K562 (cell line): ENCODE measurements at regions not wholly inside any gene's neighbourhood (a gene's known extent, or its start where the extent isn't known, plus 50 kb on each side); places are given as distances from the start of the nearest gene placed in this dataset.

ENCODE experiments used
- ATAC-seq: fragments of 200-7000 bp; cut with Tn5 transposase; 3 replicates; pipeline ENCODE4 v1.9.1; 2020; ENCODE audit warnings: moderate library complexity
- BruUV-seq: library from RNA; stranded (reverse); fragments of 400-500 nt; replicated peaks from 2 replicates; lab custom pipeline; 2021; lab: Mats Ljungman, UMichigan
- CTCF ChIA-PET: fragments of 300-600 bp; formaldehyde crosslinking; extraction: SDS; loops from one replicate; lab custom pipeline; 2021; ENCODE audit warnings: low intra/inter-chr PET ratio; lab: Yijun Ruan, JAX
- POLR2A ChIA-PET: fragments of 300-600, 350-650 bp; sonication (Branson Sonifier 250); formaldehyde crosslinking; extraction: SDS; loops from one replicate; lab custom pipeline; 2021; ENCODE audit warnings: antibody characterized with exemption, inconsistent platforms; lab: Yijun Ruan, JAX
- DNase-seq, 4 experiments: peaks; one replicate each; pipeline versions ENCODE4 v3.0.0 to v3.0.0-alpha.2; 2011 to 2018; ENCODE audit warnings: low spot score in 3 of 4, mixed read lengths in 3 of 4; ENCODE audit errors: extremely low read depth in 1 of 4
- FAIRE-seq: peaks from 2 replicates; lab custom pipeline; 2011; peaks lifted over from hg19 to GRCh38; lab: Jason Lieb, UNC
- H2AFZ ChIP-seq: 2 replicates; pipeline ENCODE4 v1.6.0; 2011; ENCODE audit warnings: low read depth, low read length, control low read depth, inconsistent platforms
- H3K27ac ChIP-seq: fragments of 200-600 bp; 3 replicates; pipeline ENCODE4 v1.8.0; 2011; ENCODE audit warnings: low read depth, mild to moderate bottlenecking, control low read depth, inconsistent platforms, low read length, moderate library complexity, mixed read lengths; ENCODE audit errors: extremely low read depth
- H3K27me3 ChIP-seq, 2 experiments: fragments of 300-600 bp in 1 of 2; 2 replicates in 1 of 2; 3 replicates in 1 of 2; pipeline versions ENCODE4 v1.6.0 to v1.8.0; 2011; ENCODE audit warnings: inconsistent platforms in 2 of 2, low read length in 2 of 2, mild to moderate bottlenecking in 1 of 2, mixed read lengths in 1 of 2, moderate library complexity in 1 of 2; ENCODE audit not compliant: control insufficient read depth in 2 of 2, insufficient read depth in 2 of 2
- H3K36me3 ChIP-seq: fragments of 300-600 bp; 3 replicates; pipeline ENCODE4 v1.8.0; 2011; ENCODE audit warnings: mild to moderate bottlenecking, low read length, inconsistent platforms; ENCODE audit not compliant: control insufficient read depth, insufficient read depth
- H3K4me1 ChIP-seq, 2 experiments: fragments of 200-600 bp in 1 of 2; replicated peaks in 1 of 2; 2 replicates in 1 of 2; 3 replicates in 1 of 2; pipeline versions ENCODE4 v1.5.1 to v1.8.0; 2011; ENCODE audit warnings: inconsistent platforms in 2 of 2, low read length in 2 of 2, mild to moderate bottlenecking in 1 of 2, mixed read lengths in 1 of 2, moderate library complexity in 1 of 2; ENCODE audit not compliant: control insufficient read depth in 2 of 2, insufficient read depth in 2 of 2
- H3K4me2 ChIP-seq: 2 replicates; pipeline ENCODE4 v1.6.1; 2011; ENCODE audit warnings: low read length, control low read depth, inconsistent platforms, mixed read lengths; ENCODE audit not compliant: insufficient read depth
- H3K4me3 ChIP-seq: fragments of 200-600 bp; sonication (generic), shearing (Covaris generic); 2 replicates; pipeline ENCODE4 v1.5.1; 2016; ENCODE audit warnings: control low read depth, inconsistent platforms
- H3K79me2 ChIP-seq: fragments of 200-600 bp; 3 replicates; pipeline ENCODE4 v1.8.0; 2011; ENCODE audit warnings: low read length, inconsistent platforms; ENCODE audit not compliant: control insufficient read depth, insufficient read depth
- H3K9ac ChIP-seq, 2 experiments: 2 replicates each; pipeline versions ENCODE4 v1.6.0 to v1.6.1; 2011; ENCODE audit warnings: low read depth in 2 of 2, low read length in 2 of 2, control low read depth in 1 of 2, inconsistent platforms in 1 of 2, mild to moderate bottlenecking in 1 of 2, mixed read lengths in 1 of 2; ENCODE audit not compliant: insufficient read depth in 1 of 2
- H3K9me1 ChIP-seq: one replicate; pipeline ENCODE4 v1.6.0; 2011; ENCODE audit warnings: inconsistent platforms, mild to moderate bottlenecking, low read length, moderate library complexity; ENCODE audit not compliant: control insufficient read depth, insufficient read depth
- H3K9me3 ChIP-seq: replicated peaks from 2 replicates; pipeline ENCODE4 v1.5.1; 2011; ENCODE audit warnings: low read depth, low read length, inconsistent platforms; ENCODE audit not compliant: control insufficient read depth, insufficient read depth
- H4K20me1 ChIP-seq: replicated peaks from 2 replicates; pipeline ENCODE4 v1.6.1; 2011; ENCODE audit warnings: low read length, inconsistent platforms, mixed read lengths; ENCODE audit not compliant: control insufficient read depth, insufficient read depth
- ELF2 ChIP-seq: fragments of 250-450 bp; sonication (Bioruptor Pico); IDR thresholded peaks from 2 replicates; pipeline ENCODE4 v1.5.0; 2021; ENCODE audit warnings: mild to moderate bottlenecking
- FIP1L1 ChIP-seq: fragments of 200-400 bp; formaldehyde crosslinking; IDR thresholded peaks from 2 replicates; pipeline ENCODE4 v1.6.1; 2018; ENCODE audit warnings: mild to moderate bottlenecking, low read depth, low read length; ENCODE audit not compliant: poor library complexity, severe bottlenecking
- GATAD2A ChIP-seq: fragments of 450-650 bp; IDR thresholded peaks from 2 replicates; pipeline ENCODE4 v1.6.1; 2017
- MTA3 ChIP-seq: fragments of 450-650 bp; formaldehyde crosslinking; IDR thresholded peaks from 2 replicates; pipeline ENCODE4 v1.6.1; 2017; ENCODE audit warnings: mild to moderate bottlenecking, borderline replicate concordance
- NFE2 ChIP-seq: IDR thresholded peaks from 2 replicates; pipeline ENCODE4 v1.6.1; 2014; ENCODE audit warnings: antibody characterized with exemption, low read depth
- TCF7 ChIP-seq: sonication (generic); IDR thresholded peaks from 2 replicates; pipeline ENCODE4 v1.6.1; 2016; ENCODE audit warnings: antibody characterized with exemption, borderline replicate concordance
- XRCC4 ChIP-seq: IDR thresholded peaks from one replicate; pipeline ENCODE4 v1.6.1; 2011; ENCODE audit not compliant: insufficient read depth, insufficient read length; ENCODE audit errors: extremely low read depth
- ZNF12 ChIP-seq: sonication (generic); formaldehyde crosslinking; IDR thresholded peaks from 2 replicates; pipeline ENCODE4 v1.4.0; 2020; ENCODE audit warnings: mild to moderate bottlenecking, missing genetic modification reagents
- ZNF263 ChIP-seq: sonication (generic); formaldehyde crosslinking; IDR thresholded peaks from 2 replicates; pipeline ENCODE4 v1.8.0; 2022; ENCODE audit warnings: mild to moderate bottlenecking, missing genetic modification reagents, borderline replicate concordance
- ZNF436 ChIP-seq: fragments of 250-450, 450-650 bp; sonication (Bioruptor Pico); formaldehyde crosslinking; IDR thresholded peaks from 2 replicates; pipeline ENCODE4 v1.7.0; 2020; ENCODE audit warnings: mild to moderate bottlenecking
- WGBS: fragments of 100-300 bp; shearing (Covaris generic); methylation state at CpG from one replicate; pipeline ENCODE4 v1.1.6; 2016; ENCODE audit warnings: low coverage, mixed read lengths; ENCODE audit not compliant: insufficient coverage; ENCODE audit errors: missing lambda C conversion rate; 5-methylcytosine and 5-hydroxymethylcytosine counted together
- in situ Hi-C: fragments of 300-500 bp; cut with MboI; formaldehyde crosslinking; loops from 4 replicates; pipeline ENCODE4 v1.15.0; 2018; ENCODE audit warnings: inconsistent platforms, mixed read lengths
- intact Hi-C: fragments of 100-400 bp; cut with micrococcal nuclease; formaldehyde crosslinking; loops from 2 replicates; pipeline ENCODE4 v1.14.2; 2022
- TF ChIP-seq, protein P1 (sequence below): fragments of 450-650 bp; IDR thresholded peaks from one replicate; pipeline ENCODE4 v1.6.1; 2018; ENCODE audit warnings: mild to moderate bottlenecking, moderate library complexity; ENCODE audit not compliant: partially characterized antibody
- TF ChIP-seq, protein P2 (sequence below): fragments of 250-450 bp; sonication (Bioruptor Pico); IDR thresholded peaks from 2 replicates; pipeline ENCODE4 v1.4.0; 2020; ENCODE audit warnings: mild to moderate bottlenecking
- TF ChIP-seq, protein P3 (sequence below): fragments of 250-450 bp; sonication (Bioruptor Pico); IDR thresholded peaks from 2 replicates; pipeline ENCODE4 v1.5.0; 2020; ENCODE audit warnings: mild to moderate bottlenecking, borderline replicate concordance

DNA sequence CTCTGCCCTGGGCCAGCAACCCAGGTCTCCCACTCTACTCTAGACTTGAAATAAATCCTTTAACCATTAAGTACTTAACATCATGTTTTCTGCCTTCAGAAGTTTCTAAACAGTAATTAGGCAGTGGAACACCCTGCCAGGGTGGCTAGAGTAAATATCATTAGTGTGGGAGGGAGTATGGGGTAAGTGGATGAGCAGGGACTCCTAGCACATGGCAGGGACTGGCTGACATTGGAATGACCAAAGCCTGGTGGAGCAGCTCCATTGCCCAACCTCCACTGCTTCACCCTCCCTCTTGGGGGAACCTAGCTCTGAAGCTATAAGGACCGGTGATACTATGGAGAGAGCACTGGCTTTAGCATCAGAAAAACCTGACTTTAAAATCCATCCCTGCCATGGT, 167.1 kb downstream of the MAFB start (continued):
- TF ChIP-seq ZNF263 = no peak
- TF ChIP-seq ZNF436 (CRISPR knock-in tag) = no peak

DNA sequence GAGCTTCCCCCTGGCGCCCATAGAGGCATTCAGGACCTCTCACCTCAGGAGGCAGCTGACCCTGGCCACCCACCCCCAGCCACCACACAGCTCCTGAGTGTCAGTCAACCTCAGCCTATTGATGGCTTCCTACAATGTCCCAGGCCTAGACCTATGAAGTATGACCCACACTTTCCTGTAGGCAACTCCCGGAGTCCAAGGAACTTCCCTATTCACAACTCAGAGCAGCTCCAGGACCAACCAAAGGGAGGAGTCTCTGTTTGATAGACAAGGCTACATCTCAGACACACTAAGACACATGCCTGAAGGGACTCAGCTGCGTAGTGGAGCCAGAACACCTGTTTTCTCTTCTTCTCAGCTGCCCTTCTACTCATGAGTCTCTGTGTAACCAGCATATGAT, 169.1 kb downstream of the MAFB start:
- ChIA-PET POLR2A (no interaction called here), CTCF (no interaction called here)
- ATAC-seq (no peak), FAIRE-seq (no peak), DNase-seq (no peak)
- no peaks in the 10 kb centered on the region for H3K36me3 ChIP-seq
- no peak overlapping the region for H3K27ac ChIP-seq
- no TSS peak for BruUV-seq
- intact Hi-C loops (no loop called here), in situ Hi-C loops (no loop called here)
- no peaks in the 10 kb centered on the region for H4K20me1 ChIP-seq
- H3K27me3 ChIP-seq = no peaks in the 10 kb centered on the region
- no peaks in the 10 kb centered on the region for H3K79me2 ChIP-seq
- H3K4me2 ChIP-seq = no peak overlapping the region
- H3K9ac ChIP-seq = no peak overlapping the region
- no peak overlapping the region for H3K4me3 ChIP-seq
- no peak overlapping the region for H2AFZ ChIP-seq
- H3K4me1 ChIP-seq = no peaks in the 10 kb centered on the region
- no peaks in the 10 kb centered on the region for H3K9me3 ChIP-seq
- WGBS = 2% methylated on average over 3 of the region's 3 CpGs
- H3K9me1 ChIP-seq = no peaks in the 10 kb centered on the region
- no peak for TF ChIP-seq ZNF12 (CRISPR knock-in tag)
- no peak for TF ChIP-seq XRCC4
- TF ChIP-seq, protein P1, sequence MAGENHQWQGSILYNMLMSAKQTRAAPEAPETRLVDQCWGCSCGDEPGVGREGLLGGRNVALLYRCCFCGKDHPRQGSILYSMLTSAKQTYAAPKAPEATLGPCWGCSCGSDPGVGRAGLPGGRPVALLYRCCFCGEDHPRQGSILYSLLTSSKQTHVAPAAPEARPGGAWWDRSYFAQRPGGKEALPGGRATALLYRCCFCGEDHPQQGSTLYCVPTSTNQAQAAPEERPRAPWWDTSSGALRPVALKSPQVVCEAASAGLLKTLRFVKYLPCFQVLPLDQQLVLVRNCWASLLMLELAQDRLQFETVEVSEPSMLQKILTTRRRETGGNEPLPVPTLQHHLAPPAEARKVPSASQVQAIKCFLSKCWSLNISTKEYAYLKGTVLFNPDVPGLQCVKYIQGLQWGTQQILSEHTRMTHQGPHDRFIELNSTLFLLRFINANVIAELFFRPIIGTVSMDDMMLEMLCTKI = no peak
- no peak for TF ChIP-seq MTA3
- TF ChIP-seq, protein P2, sequence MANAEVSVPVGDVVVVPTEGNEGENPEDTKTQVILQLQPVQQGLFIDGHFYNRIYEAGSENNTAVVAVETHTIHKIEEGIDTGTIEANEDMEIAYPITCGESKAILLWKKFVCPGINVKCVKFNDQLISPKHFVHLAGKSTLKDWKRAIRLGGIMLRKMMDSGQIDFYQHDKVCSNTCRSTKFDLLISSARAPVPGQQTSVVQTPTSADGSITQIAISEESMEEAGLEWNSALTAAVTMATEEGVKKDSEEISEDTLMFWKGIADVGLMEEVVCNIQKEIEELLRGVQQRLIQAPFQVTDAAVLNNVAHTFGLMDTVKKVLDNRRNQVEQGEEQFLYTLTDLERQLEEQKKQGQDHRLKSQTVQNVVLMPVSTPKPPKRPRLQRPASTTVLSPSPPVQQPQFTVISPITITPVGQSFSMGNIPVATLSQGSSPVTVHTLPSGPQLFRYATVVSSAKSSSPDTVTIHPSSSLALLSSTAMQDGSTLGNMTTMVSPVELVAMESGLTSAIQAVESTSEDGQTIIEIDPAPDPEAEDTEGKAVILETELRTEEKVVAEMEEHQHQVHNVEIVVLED (CRISPR knock-in tag) = no peak
- no peak for TF ChIP-seq TCF7
- TF ChIP-seq, protein P3, sequence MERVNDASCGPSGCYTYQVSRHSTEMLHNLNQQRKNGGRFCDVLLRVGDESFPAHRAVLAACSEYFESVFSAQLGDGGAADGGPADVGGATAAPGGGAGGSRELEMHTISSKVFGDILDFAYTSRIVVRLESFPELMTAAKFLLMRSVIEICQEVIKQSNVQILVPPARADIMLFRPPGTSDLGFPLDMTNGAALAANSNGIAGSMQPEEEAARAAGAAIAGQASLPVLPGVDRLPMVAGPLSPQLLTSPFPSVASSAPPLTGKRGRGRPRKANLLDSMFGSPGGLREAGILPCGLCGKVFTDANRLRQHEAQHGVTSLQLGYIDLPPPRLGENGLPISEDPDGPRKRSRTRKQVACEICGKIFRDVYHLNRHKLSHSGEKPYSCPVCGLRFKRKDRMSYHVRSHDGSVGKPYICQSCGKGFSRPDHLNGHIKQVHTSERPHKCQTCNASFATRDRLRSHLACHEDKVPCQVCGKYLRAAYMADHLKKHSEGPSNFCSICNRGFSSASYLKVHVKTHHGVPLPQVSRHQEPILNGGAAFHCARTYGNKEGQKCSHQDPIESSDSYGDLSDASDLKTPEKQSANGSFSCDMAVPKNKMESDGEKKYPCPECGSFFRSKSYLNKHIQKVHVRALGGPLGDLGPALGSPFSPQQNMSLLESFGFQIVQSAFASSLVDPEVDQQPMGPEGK (CRISPR knock-in tag) = no peak
- TF ChIP-seq ELF2 (CRISPR knock-in tag) = no peak
- TF ChIP-seq NFE2 = no peak
- no peak for TF ChIP-seq FIP1L1
- no peak for TF ChIP-seq GATAD2A
